Natural killer cell (primary cell): ENCODE measurements at regions not wholly inside any gene's neighbourhood (a gene's known extent, or its start where the extent isn't known, plus 50 kb on each side); places are given as distances from the start of the nearest gene placed in this dataset.
"Not testable (repeated sequence)": the region's sequence is repeated elsewhere in the genome, so short reads cannot be mapped to it uniquely, and the experiment has no call there.

ENCODE experiments used
- ATAC-seq, 3 donors: fragments of 150-1000 bp in 2 of 3; fragments of 200-7000 bp in 1 of 3; cut with Tn5 transposase; 1 replicate in 1 of 3; 2 replicates in 2 of 3; pipeline ENCODE4 v1.10.0; 2021; ENCODE audit warnings: mild to moderate bottlenecking in 2 of 3, moderate library complexity in 2 of 3
- DNase-seq, 2 donors: peaks; one replicate each; pipeline versions ENCODE4 v3.0.0 to v3.0.0-alpha.2; 2013 to 2021; ENCODE audit warnings: mixed read lengths in 1 of 2
- H3K27ac ChIP-seq: one replicate; pipeline ENCODE4 v1.5.1; 2013; ENCODE audit warnings: mild to moderate bottlenecking, low read length
- H3K27me3 ChIP-seq: one replicate; pipeline ENCODE4 v1.6.1; 2013; ENCODE audit warnings: low read length; ENCODE audit not compliant: control insufficient read depth, insufficient read depth
- H3K36me3 ChIP-seq: one replicate; pipeline ENCODE4 v1.6.1; 2013; ENCODE audit warnings: low read length; ENCODE audit not compliant: control insufficient read depth, insufficient read depth
- H3K4me1 ChIP-seq: one replicate; pipeline ENCODE4 v1.6.1; 2013; ENCODE audit warnings: low read length; ENCODE audit not compliant: control insufficient read depth, insufficient read depth
- H3K4me3 ChIP-seq: one replicate; pipeline ENCODE4 v1.5.1; 2013; ENCODE audit warnings: low read length
- H3K9me3 ChIP-seq: one replicate; pipeline ENCODE4 v1.6.1; 2013; ENCODE audit warnings: low read length; ENCODE audit not compliant: control insufficient read depth, insufficient read depth
- H3K27ac Mint-ChIP-seq, 2 donors: one replicate each; pipeline ENCODE4 v1.8.0; 2022; ENCODE audit warnings: mild to moderate bottlenecking in 2 of 2, mixed read lengths in 2 of 2, moderate library complexity in 1 of 2
- H3K27me3 Mint-ChIP-seq, 2 donors: one replicate each; pipeline ENCODE4 v1.8.0; 2022; ENCODE audit warnings: low read depth in 2 of 2, mixed read lengths in 2 of 2
- H3K36me3 Mint-ChIP-seq: one replicate; pipeline ENCODE4 v1.8.0; 2022; ENCODE audit warnings: mixed read lengths
- H3K4me1 Mint-ChIP-seq, 2 donors: one replicate each; pipeline ENCODE4 v1.8.0; 2022; ENCODE audit warnings: mixed read lengths in 2 of 2
- H3K4me3 Mint-ChIP-seq: one replicate; pipeline ENCODE4 v1.8.0; 2022; ENCODE audit warnings: mild to moderate bottlenecking, moderate library complexity, mixed read lengths
- H3K9me3 Mint-ChIP-seq, 2 donors: one replicate each; pipeline ENCODE4 v1.8.0; 2022; ENCODE audit warnings: mixed read lengths in 2 of 2
- WGBS: methylation state at CpG from one replicate; pipeline ENCODE4 v1.1.7; 2013; ENCODE audit warnings: missing lambda C conversion rate; ENCODE audit not compliant: insufficient coverage; 5-methylcytosine and 5-hydroxymethylcytosine counted together
- intact Hi-C: fragments of 100-400 bp; cut with micrococcal nuclease; formaldehyde crosslinking; loops from one replicate; pipeline ENCODE4 v1.14.2; 2022
- TF ChIP-seq, protein P1 (sequence below): fragments of 200-600 bp; IDR thresholded peaks from one replicate; pipeline ENCODE4 v1.8.0; 2022; ENCODE audit warnings: antibody characterized with exemption

DNA sequence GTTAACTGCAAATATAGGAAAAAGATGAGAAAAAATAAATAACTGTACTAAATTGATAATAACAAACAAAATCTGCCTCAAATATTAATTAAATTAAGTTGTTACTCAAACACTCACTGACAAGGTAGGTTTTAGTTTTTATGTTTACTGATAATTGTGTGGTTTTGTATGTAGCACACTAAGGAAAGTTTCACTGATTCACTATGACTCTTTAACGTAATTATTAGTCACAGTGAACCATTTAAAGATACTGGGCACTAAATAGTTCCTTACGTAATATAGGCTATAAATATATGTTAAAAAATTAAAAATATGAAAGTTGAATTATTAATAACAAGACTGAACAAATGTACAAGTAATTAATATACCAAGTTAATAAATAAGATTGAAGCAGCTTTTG is 2330.0 kb upstream of the RAG2 start:
- H3K27ac ChIP-seq = no peak overlapping the region
- H3K4me3 ChIP-seq = no peak overlapping the region
- no peak overlapping the region for H3K27ac Mint-ChIP-seq
- H3K27me3 Mint-ChIP-seq = no peaks in the 10 kb centered on the region
- peaks cover 9% of the 10 kb centered on the region in 2 donors for H3K9me3 Mint-ChIP-seq
- H3K4me1 Mint-ChIP-seq = no peaks in the 10 kb centered on the region
- H3K9me3 ChIP-seq = no peaks in the 10 kb centered on the region
- H3K27me3 ChIP-seq = no peaks in the 10 kb centered on the region
- H3K4me1 ChIP-seq = no peaks in the 10 kb centered on the region
- DNase-seq (no peak), ATAC-seq (no peak)
- no peak overlapping the region for H3K4me3 Mint-ChIP-seq
- no CpG with 5 or more reads among the region's 2 CpGs for WGBS
- TF ChIP-seq, protein P1, sequence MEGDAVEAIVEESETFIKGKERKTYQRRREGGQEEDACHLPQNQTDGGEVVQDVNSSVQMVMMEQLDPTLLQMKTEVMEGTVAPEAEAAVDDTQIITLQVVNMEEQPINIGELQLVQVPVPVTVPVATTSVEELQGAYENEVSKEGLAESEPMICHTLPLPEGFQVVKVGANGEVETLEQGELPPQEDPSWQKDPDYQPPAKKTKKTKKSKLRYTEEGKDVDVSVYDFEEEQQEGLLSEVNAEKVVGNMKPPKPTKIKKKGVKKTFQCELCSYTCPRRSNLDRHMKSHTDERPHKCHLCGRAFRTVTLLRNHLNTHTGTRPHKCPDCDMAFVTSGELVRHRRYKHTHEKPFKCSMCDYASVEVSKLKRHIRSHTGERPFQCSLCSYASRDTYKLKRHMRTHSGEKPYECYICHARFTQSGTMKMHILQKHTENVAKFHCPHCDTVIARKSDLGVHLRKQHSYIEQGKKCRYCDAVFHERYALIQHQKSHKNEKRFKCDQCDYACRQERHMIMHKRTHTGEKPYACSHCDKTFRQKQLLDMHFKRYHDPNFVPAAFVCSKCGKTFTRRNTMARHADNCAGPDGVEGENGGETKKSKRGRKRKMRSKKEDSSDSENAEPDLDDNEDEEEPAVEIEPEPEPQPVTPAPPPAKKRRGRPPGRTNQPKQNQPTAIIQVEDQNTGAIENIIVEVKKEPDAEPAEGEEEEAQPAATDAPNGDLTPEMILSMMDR = no peak
- intact Hi-C loops = no loop called here
- no peaks in the 10 kb centered on the region for H3K36me3 ChIP-seq
- H3K36me3 Mint-ChIP-seq = peaks cover 7% of the 10 kb centered on the region

DNA sequence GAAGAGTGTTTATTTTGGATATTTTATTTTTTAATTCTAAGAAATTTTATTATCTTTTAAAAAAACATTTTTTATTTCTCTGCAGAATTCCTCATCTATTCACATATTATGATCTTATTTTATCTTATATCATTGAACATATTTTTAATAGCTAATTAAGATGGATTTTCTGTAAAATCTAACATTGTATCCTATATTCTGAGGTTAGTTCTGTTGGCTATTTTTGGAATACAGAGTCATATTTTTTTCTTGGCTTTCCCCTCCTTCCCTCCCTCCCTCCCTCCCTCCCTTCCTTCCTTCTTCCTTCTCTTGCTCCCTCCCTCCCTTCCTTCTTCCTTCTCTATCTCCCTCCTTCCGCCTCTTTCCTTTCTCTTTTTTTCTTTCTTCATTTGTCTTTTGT is 2326.6 kb upstream of the RAG2 start:
- Histone ChIP-seq H3K4me3 (no peak overlapping the region), H3K36me3 (no peaks in the 10 kb centered on the region), H3K9me3 (peaks cover 10% of the 10 kb centered on the region), H3K27ac (no peak overlapping the region), H3K4me1 (no peaks in the 10 kb centered on the region), H3K27me3 (no peaks in the 10 kb centered on the region)
- no peaks in the 10 kb centered on the region for H3K27me3 Mint-ChIP-seq
- ATAC-seq (no peak), DNase-seq (no peak)
- no peak overlapping the region for H3K4me3 Mint-ChIP-seq
- H3K9me3 Mint-ChIP-seq = peaks cover 4 to 6% of the 10 kb centered on the region in 2 donors
- no peak overlapping the region for H3K27ac Mint-ChIP-seq
- H3K4me1 Mint-ChIP-seq = no peaks in the 10 kb centered on the region
- TF ChIP-seq, protein P1 = no peak
- no peaks in the 10 kb centered on the region for H3K36me3 Mint-ChIP-seq
- intact Hi-C loops = no loop called here
- no CpG with 5 or more reads among the region's 1 CpG for whole genome bisulfite sequencing

DNA sequence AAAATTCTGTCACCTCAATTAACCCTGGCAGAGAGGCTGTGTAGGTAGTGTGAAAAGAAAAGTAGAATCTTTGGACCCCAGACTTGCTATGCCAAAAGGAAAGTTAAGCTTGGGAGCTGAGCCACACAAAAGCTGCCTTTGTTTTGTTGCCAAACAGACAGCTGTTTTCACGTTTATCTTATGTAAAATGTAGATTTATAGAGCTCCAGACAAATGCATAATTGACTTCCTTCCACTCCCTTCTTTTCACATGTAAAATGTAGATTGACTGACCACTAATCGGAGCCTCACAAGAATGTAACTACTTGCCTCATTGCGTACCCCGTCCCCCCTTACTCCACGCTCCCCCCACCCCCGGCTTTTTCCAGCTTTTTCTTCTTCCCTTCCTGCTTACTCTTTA is 2302.2 kb upstream of the RAG2 start:
- intact Hi-C loops = no loop called here
- Histone ChIP-seq H3K9me3 (no peaks in the 10 kb centered on the region), H3K36me3 (no peaks in the 10 kb centered on the region), H3K4me1 (no peaks in the 10 kb centered on the region), H3K27ac (no peak overlapping the region), H3K27me3 (no peaks in the 10 kb centered on the region), H3K4me3 (no peak overlapping the region)
- WGBS = 87% methylated on average over 4 of the region's 6 CpGs
- DNase-seq (no peak), ATAC-seq (no peak)
- Mint-ChIP-seq H3K4me3 (no peak overlapping the region), H3K9me3 (peaks cover 8 to 16% of the 10 kb centered on the region in 2 donors), H3K27me3 (no peaks in the 10 kb centered on the region), H3K27ac (no peak overlapping the region), H3K4me1 (no peaks in the 10 kb centered on the region), H3K36me3 (no peaks in the 10 kb centered on the region)
- TF ChIP-seq, protein P1 = no peak

DNA sequence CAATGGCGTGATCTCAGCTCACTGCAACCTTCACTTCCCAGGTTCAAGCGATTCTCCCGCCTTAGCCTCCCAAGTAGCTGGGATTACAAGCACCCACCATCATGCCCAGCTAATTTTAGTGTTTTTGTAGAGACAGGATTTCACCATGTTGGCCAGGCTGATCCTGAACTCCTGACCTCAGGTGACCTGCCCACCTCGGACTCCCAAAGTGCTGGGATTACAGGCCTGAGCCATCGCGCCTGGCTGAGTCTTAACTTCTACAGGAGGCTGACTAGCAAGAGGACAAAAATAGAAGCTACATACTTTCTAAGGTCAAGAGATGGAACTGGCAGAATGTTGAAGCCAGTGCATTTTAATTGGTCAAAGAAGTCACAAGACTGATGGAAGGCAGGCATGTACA is 2296.2 kb upstream of the RAG2 start:
- H3K36me3 ChIP-seq, H3K9me3 ChIP-seq, H3K4me3 ChIP-seq, H3K27me3 ChIP-seq, H3K36me3 Mint-ChIP-seq, H3K4me1 ChIP-seq, intact Hi-C loops, H3K27ac Mint-ChIP-seq, H3K4me3 Mint-ChIP-seq, DNase-seq, ATAC-seq, H3K27ac ChIP-seq, H3K27me3 Mint-ChIP-seq, H3K4me1 Mint-ChIP-seq: not testable (repeated sequence)
- WGBS = 98% methylated on average over 6 of the region's 6 CpGs
- peaks cover 8 to 18% of the 10 kb centered on the region in 2 donors for H3K9me3 Mint-ChIP-seq
